ENCODE measurements at regions not wholly inside any gene's neighbourhood (a gene's known extent, or its start where the extent isn't known, plus 50 kb on each side); places are given as distances from the start of the nearest gene placed in this dataset.

DNA sequence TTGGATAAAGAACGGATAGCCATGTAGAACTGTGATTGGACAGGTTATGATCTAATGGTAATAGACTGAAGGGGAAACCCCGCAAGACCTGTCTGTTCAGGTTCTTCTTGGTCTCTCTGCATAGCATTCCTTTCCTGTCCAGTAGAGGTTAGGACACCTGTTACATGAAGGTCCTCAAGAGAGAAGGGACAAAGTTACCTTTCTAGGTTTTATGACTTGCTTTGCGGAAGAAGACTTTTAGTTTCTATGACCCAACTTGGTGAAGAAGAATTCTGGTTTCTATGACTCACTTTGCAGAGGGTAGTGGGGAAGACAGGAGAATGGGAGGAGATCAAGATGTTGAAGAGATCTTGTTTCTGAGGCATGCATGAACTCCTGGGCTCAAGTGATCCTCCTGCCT lies 97.9 kb upstream of the C3orf80 start:
- Histone ChIP-seq H3K27ac (no peak overlapping the region), H3K9me3 (no peaks in the 10 kb centered on the region), H3K4me1 (peaks cover 0 to 18% (median 11%) of the 10 kb centered on the region in 6 donors), H3K4me3 (no peak overlapping the region), H3K36me3 (no peaks in the 10 kb centered on the region), H3K27me3 (replicated peaks in 1 of 7) (no peaks in the 10 kb centered on the region)
- TF ChIP-seq POLR2A (IDR thresholded peaks at IDR 0.05) = no peak
- TF ChIP-seq POLR2AphosphoS5 (IDR thresholded peaks at IDR 0.05) = no peak
- TF ChIP-seq, protein P1, sequence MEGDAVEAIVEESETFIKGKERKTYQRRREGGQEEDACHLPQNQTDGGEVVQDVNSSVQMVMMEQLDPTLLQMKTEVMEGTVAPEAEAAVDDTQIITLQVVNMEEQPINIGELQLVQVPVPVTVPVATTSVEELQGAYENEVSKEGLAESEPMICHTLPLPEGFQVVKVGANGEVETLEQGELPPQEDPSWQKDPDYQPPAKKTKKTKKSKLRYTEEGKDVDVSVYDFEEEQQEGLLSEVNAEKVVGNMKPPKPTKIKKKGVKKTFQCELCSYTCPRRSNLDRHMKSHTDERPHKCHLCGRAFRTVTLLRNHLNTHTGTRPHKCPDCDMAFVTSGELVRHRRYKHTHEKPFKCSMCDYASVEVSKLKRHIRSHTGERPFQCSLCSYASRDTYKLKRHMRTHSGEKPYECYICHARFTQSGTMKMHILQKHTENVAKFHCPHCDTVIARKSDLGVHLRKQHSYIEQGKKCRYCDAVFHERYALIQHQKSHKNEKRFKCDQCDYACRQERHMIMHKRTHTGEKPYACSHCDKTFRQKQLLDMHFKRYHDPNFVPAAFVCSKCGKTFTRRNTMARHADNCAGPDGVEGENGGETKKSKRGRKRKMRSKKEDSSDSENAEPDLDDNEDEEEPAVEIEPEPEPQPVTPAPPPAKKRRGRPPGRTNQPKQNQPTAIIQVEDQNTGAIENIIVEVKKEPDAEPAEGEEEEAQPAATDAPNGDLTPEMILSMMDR (IDR thresholded peaks at IDR 0.05 in 8 of 11, conservative IDR thresholded peaks at IDR 0.05 in 3 of 11) = no peak
- no peak for DNase-seq
- intact Hi-C loops (cut with DNase I; ENCODE audit: low total_unique reads) = no loop called here
- 81 to 96% (median 89%) methylated on average over 3 of the region's 3 CpGs for WGBS, 5 donors

DNA sequence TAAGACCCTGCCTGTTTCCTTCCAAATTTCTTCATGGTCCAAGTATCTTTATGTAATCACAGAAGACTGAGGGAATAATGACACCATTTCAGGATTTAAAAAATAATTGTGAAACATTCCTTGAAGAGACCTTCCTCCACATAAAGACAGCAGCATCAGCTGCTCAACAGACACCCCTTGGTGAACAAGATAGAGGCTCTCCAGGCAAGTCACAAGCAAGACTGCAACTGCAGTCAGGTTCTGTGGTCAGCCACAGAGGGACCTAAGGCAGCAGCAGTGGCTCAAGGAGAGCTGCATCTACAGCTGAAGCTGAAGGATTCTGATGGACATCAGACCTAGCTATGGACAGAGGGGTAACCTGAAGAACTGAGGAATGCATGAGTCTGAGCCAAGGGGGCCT lies 97.2 kb upstream of the C3orf80 start:
- Histone ChIP-seq H3K4me1 (peaks cover 0 to 18% (median 11%) of the 10 kb centered on the region in 6 donors), H3K36me3 (no peaks in the 10 kb centered on the region), H3K27ac (no peak overlapping the region), H3K4me3 (no peak overlapping the region), H3K27me3 (replicated peaks in 1 of 7) (no peaks in the 10 kb centered on the region), H3K9me3 (no peaks in the 10 kb centered on the region)
- no peak for DNase-seq
- intact Hi-C loops (cut with DNase I; ENCODE audit: low total_unique reads) = no loop called here
- TF ChIP-seq POLR2AphosphoS5 (IDR thresholded peaks at IDR 0.05) (no peak), POLR2A (IDR thresholded peaks at IDR 0.05) (no peak)

DNA sequence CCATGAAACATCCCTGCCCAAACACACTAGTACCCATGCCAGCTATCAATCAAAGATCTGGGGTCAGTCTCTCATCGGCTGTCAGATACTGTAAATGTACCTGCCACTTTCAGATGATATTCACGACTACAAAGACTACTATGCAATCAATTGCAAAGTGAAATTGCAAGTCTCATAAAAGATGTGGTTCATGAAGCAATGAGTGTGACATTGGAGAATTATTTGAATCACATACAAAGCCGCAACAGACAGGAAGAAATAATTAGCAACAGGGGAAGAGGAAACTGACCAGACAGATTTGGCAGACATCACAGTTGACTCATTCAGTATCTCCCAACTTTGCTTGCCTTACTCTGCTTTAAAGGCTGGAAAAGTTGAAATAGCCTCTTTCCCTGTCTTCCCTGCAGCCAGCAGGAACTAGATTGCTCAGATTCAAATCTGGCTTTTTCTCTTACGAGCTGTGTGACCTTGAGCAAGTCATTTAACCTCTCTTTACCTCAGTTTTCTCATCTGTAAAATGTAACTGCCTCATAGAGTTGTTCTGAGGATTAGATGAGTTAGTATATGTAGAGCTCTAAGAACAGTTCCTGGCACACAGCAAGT lies 95.7 kb upstream of the C3orf80 start:
- peaks cover 0 to 18% (median 11%) of the 10 kb centered on the region in 6 donors for H3K4me1 ChIP-seq
- H3K36me3 ChIP-seq = no peaks in the 10 kb centered on the region
- no peak overlapping the region for H3K4me3 ChIP-seq
- no peak for DNase-seq
- H3K9me3 ChIP-seq = no peaks in the 10 kb centered on the region
- no peak overlapping the region for H3K27ac ChIP-seq
- H3K27me3 ChIP-seq (replicated peaks in 1 of 7) = no peaks in the 10 kb centered on the region
- intact Hi-C loops (cut with DNase I; ENCODE audit: low total_unique reads) = no loop called here
- WGBS, 5 donors = 4 to 31% (median 9%) methylated on average over 4 of the region's 4 CpGs
- TF ChIP-seq POLR2AphosphoS5 (IDR thresholded peaks at IDR 0.05) (no peak), POLR2A (IDR thresholded peaks at IDR 0.05) (no peak)
- TF ChIP-seq, protein P1 (IDR thresholded peaks at IDR 0.05 in 8 of 11, conservative IDR thresholded peaks at IDR 0.05 in 3 of 11) = no peak

DNA sequence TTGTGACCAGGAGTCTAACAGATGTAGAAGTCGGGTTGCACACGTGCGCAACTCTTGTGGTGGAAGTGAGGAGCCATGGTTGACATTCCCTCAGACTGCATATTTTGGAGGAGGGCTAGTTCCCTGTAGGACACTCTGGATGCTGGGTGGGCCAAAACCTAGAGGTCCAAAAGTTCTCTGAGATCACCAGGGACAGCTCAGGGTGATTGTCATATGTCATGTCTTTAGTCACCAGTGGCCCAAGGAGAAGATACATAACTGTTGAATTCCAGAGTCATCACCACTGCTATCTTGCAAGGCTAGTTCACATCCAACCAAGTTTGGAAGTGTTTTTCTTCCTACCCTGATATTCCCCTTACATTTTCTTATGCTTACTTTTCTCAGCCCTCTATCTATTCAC lies 95.2 kb upstream of the C3orf80 start:
- H3K4me3 ChIP-seq = no peak overlapping the region
- no peak for DNase-seq
- H3K27ac ChIP-seq = no peak overlapping the region
- no peaks in the 10 kb centered on the region for H3K36me3 ChIP-seq
- no peaks in the 10 kb centered on the region for H3K9me3 ChIP-seq
- H3K27me3 ChIP-seq (replicated peaks in 1 of 7) = no peaks in the 10 kb centered on the region
- intact Hi-C loops (cut with DNase I; ENCODE audit: low total_unique reads) = no loop called here
- TF ChIP-seq POLR2A (IDR thresholded peaks at IDR 0.05) = no peak
- TF ChIP-seq, protein P1 (IDR thresholded peaks at IDR 0.05 in 8 of 11, conservative IDR thresholded peaks at IDR 0.05 in 3 of 11) = no peak
- no peak for TF ChIP-seq POLR2AphosphoS5 (IDR thresholded peaks at IDR 0.05)
- WGBS, 5 donors = 78 to 91% (median 87%) methylated on average over 3 of the region's 3 CpGs
- peaks cover 0 to 20% (median 12%) of the 10 kb centered on the region in 6 donors for H3K4me1 ChIP-seq

DNA sequence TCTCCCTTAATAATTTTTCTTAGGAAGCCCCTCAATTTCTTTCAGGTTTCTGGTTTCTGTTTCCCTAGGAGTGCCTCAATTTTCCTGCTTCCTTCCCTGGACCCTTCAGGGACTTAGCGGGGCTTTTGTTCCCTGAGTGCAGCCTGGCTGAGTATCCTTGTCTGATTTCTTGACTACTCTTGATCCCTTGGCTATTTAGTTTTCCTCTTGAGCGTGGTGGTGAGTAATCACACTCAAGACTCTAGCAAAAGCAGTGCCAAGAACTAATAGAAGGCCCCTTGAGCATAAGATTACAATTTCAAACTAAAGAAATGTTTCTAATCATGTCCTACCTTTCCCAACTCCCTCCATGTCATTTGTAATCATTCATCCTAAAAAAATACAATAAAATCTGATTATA lies 94.3 kb upstream of the C3orf80 start:
- 63 to 82% (median 76%) methylated on average over 2 of the region's 2 CpGs for WGBS, 5 donors
- TF ChIP-seq POLR2AphosphoS5 (IDR thresholded peaks at IDR 0.05) (no peak), POLR2A (IDR thresholded peaks at IDR 0.05) (no peak)
- TF ChIP-seq, protein P1 (IDR thresholded peaks at IDR 0.05 in 8 of 11, conservative IDR thresholded peaks at IDR 0.05 in 3 of 11) = no peak
- H3K36me3 ChIP-seq = no peaks in the 10 kb centered on the region
- no peaks in the 10 kb centered on the region for H3K27me3 ChIP-seq (replicated peaks in 1 of 7)
- DNase-seq = no peak
- no peak overlapping the region for H3K4me3 ChIP-seq
- H3K27ac ChIP-seq = no peak overlapping the region
- H3K9me3 ChIP-seq = no peaks in the 10 kb centered on the region
- intact Hi-C loops (cut with DNase I; ENCODE audit: low total_unique reads) = no loop called here
- H3K4me1 ChIP-seq = peaks cover 0 to 29% (median 13%) of the 10 kb centered on the region in 6 donors

Data from spleen (tissue), 11 donors.